SK-N-SH (cell line): ENCODE measurements at regions not wholly inside any gene's neighbourhood (a gene's known extent, or its start where the extent isn't known, plus 50 kb on each side); places are given as distances from the start of the nearest gene placed in this dataset.

Source experiments
- CTCF ChIA-PET: fragments of 300-600, 350-600 bp; formaldehyde crosslinking; extraction: SDS; loops from one replicate; lab custom pipeline; 2021; lab: Yijun Ruan, JAX
- POLR2A ChIA-PET: fragments of 350-600 bp; sonication (Branson Sonifier 250); formaldehyde crosslinking; extraction: SDS; loops from one replicate; lab custom pipeline; 2020; ENCODE audit warnings: antibody characterized with exemption, inconsistent platforms; lab: Yijun Ruan, JAX
- DNase-seq: peaks from one replicate; pipeline ENCODE4 v3.0.0; 2012
- H2AFZ ChIP-seq: fragments of 200-600 bp; sonication (generic); 2 replicates; pipeline ENCODE4 v1.8.1; 2016; ENCODE audit warnings: antibody characterized with exemption, mild to moderate bottlenecking, low read depth
- H3F3A ChIP-seq: fragments of 200-600 bp; sonication (generic); replicated peaks from 2 replicates; pipeline ENCODE3; 2016; ENCODE audit warnings: antibody characterized with exemption, mild to moderate bottlenecking; ENCODE audit not compliant: insufficient read depth
- H3K27ac ChIP-seq, 2 experiments: fragments of 200-500 bp in 1 of 2; fragments of 200-600 bp in 1 of 2; sonication (Bioruptor generic) in 1 of 2; sonication (generic), shearing (Covaris generic) in 1 of 2; 2 replicates each; pipeline versions ENCODE4 v1.5.1 to v1.6.1; 2014 to 2016; ENCODE audit warnings: low read depth in 2 of 2, inconsistent platforms in 1 of 2, low read length in 1 of 2, mild to moderate bottlenecking in 1 of 2, mixed read lengths in 1 of 2
- H3K27me3 ChIP-seq: fragments of 200-600 bp; sonication (generic), shearing (Covaris generic); 2 replicates; pipeline ENCODE4 v1.6.1; 2016; ENCODE audit warnings: mixed run types; ENCODE audit not compliant: insufficient read depth
- H3K36me3 ChIP-seq, 2 experiments: fragments of 200-500 bp in 1 of 2; fragments of 200-600 bp in 1 of 2; sonication (Bioruptor generic) in 1 of 2; sonication (generic) in 1 of 2; replicated peaks in 1 of 2; 2 replicates each; pipeline versions ENCODE3 to v1.5.1; 2014 to 2016; ENCODE audit warnings: low read length in 1 of 2, mild to moderate bottlenecking in 1 of 2; ENCODE audit not compliant: insufficient read depth in 2 of 2, control insufficient read depth in 1 of 2
- H3K4me1 ChIP-seq, 2 experiments: fragments of 200-500 bp in 1 of 2; fragments of 200-600 bp in 1 of 2; sonication (Bioruptor generic) in 1 of 2; sonication (generic), shearing (Covaris generic) in 1 of 2; 2 replicates each; pipeline versions ENCODE4 v1.5.1 to v1.6.1; 2014 to 2016; ENCODE audit warnings: low read depth in 1 of 2, low read length in 1 of 2, mixed run types in 1 of 2; ENCODE audit not compliant: insufficient read depth in 2 of 2, control insufficient read depth in 1 of 2
- H3K4me2 ChIP-seq: fragments of 200-600 bp; sonication (generic), shearing (Covaris generic); 2 replicates; pipeline ENCODE4 v1.6.1; 2017; ENCODE audit warnings: mixed run types
- H3K4me3 ChIP-seq, 2 experiments: fragments of 200-500 bp in 1 of 2; fragments of 200-600 bp in 1 of 2; sonication (Bioruptor generic) in 1 of 2; sonication (generic), shearing (Covaris generic) in 1 of 2; 2 replicates each; pipeline versions ENCODE4 v1.5.1 to v1.8.1; 2014 to 2016; ENCODE audit warnings: low read depth in 2 of 2, inconsistent platforms in 1 of 2, low read length in 1 of 2, mild to moderate bottlenecking in 1 of 2, mixed read lengths in 1 of 2, moderate library complexity in 1 of 2
- H3K79me2 ChIP-seq: fragments of 200-600 bp; sonication (generic); 2 replicates; pipeline ENCODE4 v1.8.1; 2017; ENCODE audit warnings: mild to moderate bottlenecking; ENCODE audit not compliant: insufficient read depth
- H3K9ac ChIP-seq: fragments of 200-600 bp; sonication (generic); 2 replicates; pipeline ENCODE4 v1.6.1; 2017; ENCODE audit warnings: mixed run types
- H3K9me2 ChIP-seq: fragments of 200-600 bp; sonication (generic); 2 replicates; pipeline ENCODE4 v1.6.1; 2017; ENCODE audit warnings: mixed run types
- H3K9me3 ChIP-seq: fragments of 200-600 bp; sonication (generic); 2 replicates; pipeline ENCODE4 v1.6.1; 2017; ENCODE audit warnings: mixed run types, mild to moderate bottlenecking, moderate library complexity
- H4K20me1 ChIP-seq: fragments of 200-600 bp; sonication (generic); 2 replicates; pipeline ENCODE4 v1.6.1; 2017; ENCODE audit warnings: mild to moderate bottlenecking, mixed run types; ENCODE audit not compliant: insufficient read depth
- CHD2 ChIP-seq: fragments of 150-350 bp; IDR thresholded peaks from 2 replicates; pipeline ENCODE4 v1.6.1; 2018; ENCODE audit warnings: low read length; ENCODE audit not compliant: partially characterized antibody
- CTCF ChIP-seq: fragments of 200-600 bp; sonication (generic); IDR thresholded peaks from 2 replicates; pipeline ENCODE4 v1.6.1; 2017; ENCODE audit warnings: antibody characterized with exemption, mild to moderate bottlenecking, moderate library complexity
- EP300 ChIP-seq, 2 experiments: IDR thresholded peaks; 2 replicates each; pipeline versions ENCODE4 v1.4.0 to v1.6.1; 2012; ENCODE audit warnings: borderline replicate concordance in 1 of 2, low read depth in 1 of 2, low read length in 1 of 2
- EZH2phosphoT487 ChIP-seq: fragments of 200-600 bp; sonication (generic); IDR thresholded peaks from 2 replicates; pipeline ENCODE4 v1.6.1; 2017; ENCODE audit warnings: low read depth, mixed run types, mild to moderate bottlenecking, antibody characterized with exemption, moderate library complexity, borderline replicate concordance
- FOSL2 ChIP-seq: IDR thresholded peaks from 2 replicates; pipeline ENCODE4 v1.4.0; 2012; ENCODE audit warnings: low read depth, mild to moderate bottlenecking, moderate library complexity, borderline replicate concordance
- GATA2 ChIP-seq: sonication (generic); formaldehyde crosslinking; IDR thresholded peaks from 2 replicates; pipeline ENCODE4 v1.5.0; 2020; ENCODE audit warnings: mild to moderate bottlenecking, missing genetic modification reagents
- MEF2A ChIP-seq: IDR thresholded peaks from 2 replicates; pipeline ENCODE4 v1.4.0; 2012; ENCODE audit warnings: low read depth, borderline replicate concordance
- NRF1 ChIP-seq: IDR thresholded peaks from 2 replicates; pipeline ENCODE4 v1.6.1; 2012; ENCODE audit warnings: low read depth, mild to moderate bottlenecking, low read length
- RAD21 ChIP-seq: IDR thresholded peaks from 2 replicates; pipeline ENCODE4 v1.6.1; 2012; ENCODE audit warnings: mild to moderate bottlenecking, low read length
- RCOR1 ChIP-seq: fragments of 150-350 bp; IDR thresholded peaks from 2 replicates; pipeline ENCODE4 v1.6.1; 2017; ENCODE audit warnings: antibody characterized with exemption, low read length
- RFX5 ChIP-seq: IDR thresholded peaks from 2 replicates; pipeline ENCODE4 v1.6.1; 2012; ENCODE audit warnings: mild to moderate bottlenecking, improper control_type of control experiment, low read length
- SIN3A ChIP-seq: IDR thresholded peaks from 2 replicates; pipeline ENCODE4 v1.6.1; 2012; ENCODE audit warnings: low read depth, mild to moderate bottlenecking, low read length, moderate library complexity, borderline replicate concordance
- SMC3 ChIP-seq: IDR thresholded peaks from 2 replicates; pipeline ENCODE4 v1.6.1; 2012; ENCODE audit warnings: low read depth, low read length, improper control_type of control experiment
- TCF12 ChIP-seq: IDR thresholded peaks from 2 replicates; pipeline ENCODE4 v1.4.0; 2012
- TEAD4 ChIP-seq: IDR thresholded peaks from 2 replicates; pipeline ENCODE4 v1.4.0; 2012; ENCODE audit warnings: mild to moderate bottlenecking, borderline replicate concordance; ENCODE audit not compliant: insufficient read depth
- USF1 ChIP-seq: IDR thresholded peaks from 2 replicates; pipeline ENCODE4 v1.4.0; 2012; ENCODE audit warnings: low read depth, borderline replicate concordance
- USF2 ChIP-seq: fragments of 150-350 bp; IDR thresholded peaks from 2 replicates; pipeline ENCODE4 v1.6.1; 2017; ENCODE audit warnings: antibody characterized with exemption, low read length, low read depth, borderline replicate concordance
- YY1 ChIP-seq: IDR thresholded peaks from 2 replicates; pipeline ENCODE4 v1.4.0; 2012; ENCODE audit warnings: low read depth, mild to moderate bottlenecking
- WGBS: methylation state at CpG from one replicate; pipeline ENCODE4 v1.1.6; 2017; ENCODE audit warnings: low lambda C conversion rate; 5-methylcytosine and 5-hydroxymethylcytosine counted together
- TF ChIP-seq, protein P1 (sequence below): IDR thresholded peaks from 2 replicates; pipeline ENCODE4 v1.6.1; 2012; ENCODE audit warnings: mild to moderate bottlenecking, low read depth, low read length, moderate library complexity
- TF ChIP-seq, protein P2 (sequence below): IDR thresholded peaks from 2 replicates; pipeline ENCODE4; 2012

- no peak overlapping the region for H3K4me3 ChIP-seq
- no peaks in the 10 kb centered on the region for H4K20me1 ChIP-seq
- H3K27me3 ChIP-seq: no peaks in the 10 kb centered on the region
- POLR2A ChIA-PET: no interaction called here
- no peak overlapping the region for H3K9ac ChIP-seq
- H2AFZ ChIP-seq: no peak overlapping the region
- no peaks in the 10 kb centered on the region for H3K9me2 ChIP-seq
- H3K79me2 ChIP-seq: no peaks in the 10 kb centered on the region
- CTCF ChIA-PET: no interaction called here
- no peak overlapping the region for H3K4me2 ChIP-seq
- H3K27ac ChIP-seq: no peak overlapping the region
- WGBS: 3% methylated on average over 5 of the region's 5 CpGs
- no peaks in the 10 kb centered on the region for H3F3A ChIP-seq
- H3K9me3 ChIP-seq: no peaks in the 10 kb centered on the region
- TF ChIP-seq USF2: no peak
- no peak for TF ChIP-seq CTCF
- no peak for TF ChIP-seq USF1
- TF ChIP-seq, protein P1, sequence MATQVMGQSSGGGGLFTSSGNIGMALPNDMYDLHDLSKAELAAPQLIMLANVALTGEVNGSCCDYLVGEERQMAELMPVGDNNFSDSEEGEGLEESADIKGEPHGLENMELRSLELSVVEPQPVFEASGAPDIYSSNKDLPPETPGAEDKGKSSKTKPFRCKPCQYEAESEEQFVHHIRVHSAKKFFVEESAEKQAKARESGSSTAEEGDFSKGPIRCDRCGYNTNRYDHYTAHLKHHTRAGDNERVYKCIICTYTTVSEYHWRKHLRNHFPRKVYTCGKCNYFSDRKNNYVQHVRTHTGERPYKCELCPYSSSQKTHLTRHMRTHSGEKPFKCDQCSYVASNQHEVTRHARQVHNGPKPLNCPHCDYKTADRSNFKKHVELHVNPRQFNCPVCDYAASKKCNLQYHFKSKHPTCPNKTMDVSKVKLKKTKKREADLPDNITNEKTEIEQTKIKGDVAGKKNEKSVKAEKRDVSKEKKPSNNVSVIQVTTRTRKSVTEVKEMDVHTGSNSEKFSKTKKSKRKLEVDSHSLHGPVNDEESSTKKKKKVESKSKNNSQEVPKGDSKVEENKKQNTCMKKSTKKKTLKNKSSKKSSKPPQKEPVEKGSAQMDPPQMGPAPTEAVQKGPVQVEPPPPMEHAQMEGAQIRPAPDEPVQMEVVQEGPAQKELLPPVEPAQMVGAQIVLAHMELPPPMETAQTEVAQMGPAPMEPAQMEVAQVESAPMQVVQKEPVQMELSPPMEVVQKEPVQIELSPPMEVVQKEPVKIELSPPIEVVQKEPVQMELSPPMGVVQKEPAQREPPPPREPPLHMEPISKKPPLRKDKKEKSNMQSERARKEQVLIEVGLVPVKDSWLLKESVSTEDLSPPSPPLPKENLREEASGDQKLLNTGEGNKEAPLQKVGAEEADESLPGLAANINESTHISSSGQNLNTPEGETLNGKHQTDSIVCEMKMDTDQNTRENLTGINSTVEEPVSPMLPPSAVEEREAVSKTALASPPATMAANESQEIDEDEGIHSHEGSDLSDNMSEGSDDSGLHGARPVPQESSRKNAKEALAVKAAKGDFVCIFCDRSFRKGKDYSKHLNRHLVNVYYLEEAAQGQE: no peak
- TF ChIP-seq SIN3A: no peak
- TF ChIP-seq FOSL2: no peak
- no peak for TF ChIP-seq RAD21
- no peak for TF ChIP-seq YY1
- TF ChIP-seq RCOR1: no peak
- TF ChIP-seq CHD2: no peak
- no peak for TF ChIP-seq MEF2A
- no peak for TF ChIP-seq EP300 (IDR thresholded peaks at IDR 0.05; ENCODE audit: borderline replicate concordance in 1 of 2, low read depth in 1 of 2, low read length in 1 of 2)
- no peak for TF ChIP-seq TCF12
- no peak for TF ChIP-seq RFX5
- TF ChIP-seq SMC3: no peak
- TF ChIP-seq, protein P2, sequence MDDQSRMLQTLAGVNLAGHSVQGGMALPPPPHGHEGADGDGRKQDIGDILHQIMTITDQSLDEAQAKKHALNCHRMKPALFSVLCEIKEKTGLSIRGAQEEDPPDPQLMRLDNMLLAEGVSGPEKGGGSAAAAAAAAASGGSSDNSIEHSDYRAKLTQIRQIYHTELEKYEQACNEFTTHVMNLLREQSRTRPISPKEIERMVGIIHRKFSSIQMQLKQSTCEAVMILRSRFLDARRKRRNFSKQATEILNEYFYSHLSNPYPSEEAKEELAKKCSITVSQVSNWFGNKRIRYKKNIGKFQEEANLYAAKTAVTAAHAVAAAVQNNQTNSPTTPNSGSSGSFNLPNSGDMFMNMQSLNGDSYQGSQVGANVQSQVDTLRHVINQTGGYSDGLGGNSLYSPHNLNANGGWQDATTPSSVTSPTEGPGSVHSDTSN: no peak
- TF ChIP-seq TEAD4: no peak
- no peak for TF ChIP-seq GATA2
- no peak for TF ChIP-seq EZH2phosphoT487
- TF ChIP-seq NRF1: no peak
- DNase-seq: no peak
- no peaks in the 10 kb centered on the region for H3K4me1 ChIP-seq
- no peaks in the 10 kb centered on the region for H3K36me3 ChIP-seq
Observed at GRCh38 chr5:3680821-3681220, 85.2 kb downstream of the IRX1 start.
